Neural progenitor cell (in vitro differentiated cells): ENCODE measurements at regions not wholly inside any gene's neighbourhood (a gene's known extent, or its start where the extent isn't known, plus 50 kb on each side); places are given as distances from the start of the nearest gene placed in this dataset.

Experiments
- EZH2 ChIP-seq: fragments of 200-600 bp; sonication (generic); IDR thresholded peaks from 2 replicates; pipeline ENCODE4 v1.6.1; 2017; ENCODE audit warnings: antibody characterized with exemption, mild to moderate bottlenecking, moderate library complexity
- EZH2phosphoT487 ChIP-seq: fragments of 200-600 bp; sonication (generic); IDR thresholded peaks from 2 replicates; pipeline ENCODE4 v1.6.1; 2017; ENCODE audit warnings: antibody characterized with exemption
- TF ChIP-seq, protein P1 (sequence below): fragments of 200-600 bp; sonication (generic); IDR thresholded peaks from 2 replicates; pipeline ENCODE4 v1.5.1; 2017; ENCODE audit warnings: antibody characterized with exemption, mild to moderate bottlenecking

DNA sequence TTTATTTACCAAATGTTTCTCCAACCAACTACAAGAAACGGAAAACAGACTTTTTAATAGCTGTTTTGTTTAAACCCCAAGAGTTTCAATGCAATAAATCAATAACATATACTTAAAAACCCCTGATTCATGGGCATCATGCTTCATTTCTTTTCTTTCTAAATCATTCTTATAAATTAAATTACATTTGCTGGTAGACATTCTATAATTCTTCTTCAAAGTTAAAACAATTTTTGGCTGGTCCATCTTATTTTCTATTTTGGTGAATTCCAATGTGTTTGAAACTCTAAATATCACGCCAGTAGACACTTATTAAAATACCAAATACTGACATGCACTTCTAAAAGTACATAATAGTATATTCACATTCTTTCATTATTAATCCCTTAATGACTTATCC is 408.6 kb downstream of the LIG4 start:
- TF ChIP-seq, protein P1, sequence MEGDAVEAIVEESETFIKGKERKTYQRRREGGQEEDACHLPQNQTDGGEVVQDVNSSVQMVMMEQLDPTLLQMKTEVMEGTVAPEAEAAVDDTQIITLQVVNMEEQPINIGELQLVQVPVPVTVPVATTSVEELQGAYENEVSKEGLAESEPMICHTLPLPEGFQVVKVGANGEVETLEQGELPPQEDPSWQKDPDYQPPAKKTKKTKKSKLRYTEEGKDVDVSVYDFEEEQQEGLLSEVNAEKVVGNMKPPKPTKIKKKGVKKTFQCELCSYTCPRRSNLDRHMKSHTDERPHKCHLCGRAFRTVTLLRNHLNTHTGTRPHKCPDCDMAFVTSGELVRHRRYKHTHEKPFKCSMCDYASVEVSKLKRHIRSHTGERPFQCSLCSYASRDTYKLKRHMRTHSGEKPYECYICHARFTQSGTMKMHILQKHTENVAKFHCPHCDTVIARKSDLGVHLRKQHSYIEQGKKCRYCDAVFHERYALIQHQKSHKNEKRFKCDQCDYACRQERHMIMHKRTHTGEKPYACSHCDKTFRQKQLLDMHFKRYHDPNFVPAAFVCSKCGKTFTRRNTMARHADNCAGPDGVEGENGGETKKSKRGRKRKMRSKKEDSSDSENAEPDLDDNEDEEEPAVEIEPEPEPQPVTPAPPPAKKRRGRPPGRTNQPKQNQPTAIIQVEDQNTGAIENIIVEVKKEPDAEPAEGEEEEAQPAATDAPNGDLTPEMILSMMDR: no peak
- TF ChIP-seq EZH2phosphoT487 (no peak), EZH2 (no peak)
